HepG2 (cell line): ENCODE measurements at regions not wholly inside any gene's neighbourhood (a gene's known extent, or its start where the extent isn't known, plus 50 kb on each side); places are given as distances from the start of the nearest gene placed in this dataset.
"Not testable (repeated sequence)": the region's sequence is repeated elsewhere in the genome, so short reads cannot be mapped to it uniquely, and the experiment has no call there.

Source experiments
- ATAC-seq: fragments of 200-7000 bp; cut with Tn5 transposase; 3 replicates; pipeline ENCODE4 v1.9.1; 2020; ENCODE audit warnings: mild to moderate bottlenecking, moderate library complexity
- BruUV-seq: library from RNA; stranded (reverse); fragments of 400-500 nt; replicated peaks from 2 replicates; lab custom pipeline; 2021; lab: Mats Ljungman, UMichigan
- CTCF ChIA-PET: fragments of 300-600 bp; formaldehyde crosslinking; extraction: SDS; loops from one replicate; lab custom pipeline; 2021; ENCODE audit warnings: low total read pairs, inconsistent platforms, low intra/inter-chr PET ratio; lab: Yijun Ruan, JAX
- POLR2A ChIA-PET: fragments of 350-600 bp; sonication (Branson Sonifier 250); formaldehyde crosslinking; loops from one replicate; lab custom pipeline; 2020; ENCODE audit warnings: antibody characterized with exemption, inconsistent platforms; lab: Yijun Ruan, JAX
- DNase-seq: peaks from one replicate; pipeline ENCODE4 v3.0.0-alpha.2; 2015; ENCODE audit warnings: low spot score
- FAIRE-seq: peaks from 3 replicates; lab custom pipeline; 2011; peaks lifted over from hg19 to GRCh38; lab: Jason Lieb, UNC
- H2AFZ ChIP-seq: one replicate; pipeline ENCODE4 v1.6.1; 2011; ENCODE audit warnings: low read length, inconsistent platforms
- H3K27ac ChIP-seq: fragments of 300-600 bp; 3 replicates; pipeline ENCODE4 v1.8.0; 2011; ENCODE audit warnings: mixed run types, mild to moderate bottlenecking, mixed read lengths, low read length, inconsistent platforms; ENCODE audit not compliant: insufficient read depth; ENCODE audit errors: extremely low read length
- H3K27me3 ChIP-seq, 2 experiments: fragments of 200-600 bp in 1 of 2; 2 replicates in 1 of 2; 3 replicates in 1 of 2; pipeline versions ENCODE4 v1.6.0 to v1.8.0; 2011; ENCODE audit warnings: low read length in 2 of 2, mild to moderate bottlenecking in 2 of 2, moderate library complexity in 2 of 2, inconsistent platforms in 1 of 2; ENCODE audit not compliant: insufficient read depth in 2 of 2, control insufficient read depth in 1 of 2
- H3K36me3 ChIP-seq, 2 experiments: fragments of 200-600 bp in 1 of 2; replicated peaks in 1 of 2; 2 replicates in 1 of 2; 3 replicates in 1 of 2; pipeline versions ENCODE4 v1.5.1 to v1.8.0; 2011; ENCODE audit warnings: low read length in 2 of 2, inconsistent platforms in 1 of 2; ENCODE audit not compliant: insufficient read depth in 2 of 2, control insufficient read depth in 1 of 2
- H3K4me1 ChIP-seq: 2 replicates; pipeline ENCODE4 v1.5.1; 2012; ENCODE audit warnings: low read length, inconsistent platforms; ENCODE audit not compliant: insufficient read depth
- H3K4me2 ChIP-seq: 2 replicates; pipeline ENCODE4 v1.6.0; 2011; ENCODE audit warnings: low read depth, low read length, inconsistent platforms
- H3K4me3 ChIP-seq, 3 experiments: fragments of 200-600 bp in 1 of 3; sonication (generic), shearing (Covaris generic) in 1 of 3; replicated peaks in 1 of 3; 2 replicates each; pipeline ENCODE4 v1.5.1; 2011 to 2016; ENCODE audit warnings: low read length in 3 of 3, inconsistent platforms in 2 of 3, low read depth in 2 of 3, mild to moderate bottlenecking in 2 of 3, control low read depth in 1 of 3, mixed read lengths in 1 of 3; ENCODE audit not compliant: insufficient read depth in 1 of 3
- H3K79me2 ChIP-seq: one replicate; pipeline ENCODE4 v1.6.1; 2011; ENCODE audit warnings: low read length, inconsistent platforms; ENCODE audit not compliant: insufficient read depth
- H3K9ac ChIP-seq: 2 replicates; pipeline ENCODE4 v1.6.0; 2011; ENCODE audit warnings: mild to moderate bottlenecking, low read depth, low read length, inconsistent platforms; ENCODE audit not compliant: insufficient read depth
- H3K9me3 ChIP-seq: 2 replicates; pipeline ENCODE4 v1.5.1; 2012; ENCODE audit warnings: mild to moderate bottlenecking, low read length
- H4K20me1 ChIP-seq: 2 replicates; pipeline ENCODE4 v1.6.0; 2011; ENCODE audit warnings: inconsistent platforms, mild to moderate bottlenecking, low read length, moderate library complexity; ENCODE audit not compliant: insufficient read depth
- BORCS8-MEF2B ChIP-seq: sonication (generic); formaldehyde crosslinking; IDR thresholded peaks from 2 replicates; pipeline ENCODE4 v1.8.0; 2022; ENCODE audit warnings: mild to moderate bottlenecking, missing genetic modification reagents
- BRCA1 ChIP-seq: sonication (generic); formaldehyde crosslinking; IDR thresholded peaks from 2 replicates; pipeline ENCODE4 v1.4.0; 2020; ENCODE audit warnings: missing genetic modification reagents
- NFIB ChIP-seq: sonication (generic); formaldehyde crosslinking; IDR thresholded peaks from 2 replicates; pipeline ENCODE4 v1.9.0; 2021; ENCODE audit warnings: missing genetic modification reagents, mild to moderate bottlenecking, borderline replicate concordance
- REL ChIP-seq: sonication (generic); formaldehyde crosslinking; conservative IDR thresholded peaks from 2 replicates; pipeline ENCODE4 v1.8.0; 2022; ENCODE audit warnings: mild to moderate bottlenecking, missing genetic modification reagents, moderate library complexity
- ZNF737 ChIP-seq: sonication (generic); formaldehyde crosslinking; IDR thresholded peaks from 2 replicates; pipeline ENCODE4 v1.5.0; 2020; ENCODE audit warnings: missing genetic modification reagents, mild to moderate bottlenecking, borderline replicate concordance
- WGBS: methylation state at CpG from one replicate; pipeline ENCODE4 v1.1.6; 2017; ENCODE audit warnings: low lambda C conversion rate; 5-methylcytosine and 5-hydroxymethylcytosine counted together
- in situ Hi-C: cut with HindIII; loops from 2 replicates; pipeline ENCODE4 v1.10.0; 2017; ENCODE audit warnings: low pct_unique_long_range_greater_than_20kb; ENCODE audit not compliant: extremely low pct_ligation_motif_present
- intact Hi-C: fragments of 100-400 bp; cut with micrococcal nuclease; formaldehyde crosslinking; loops from one replicate; pipeline ENCODE4 v1.10.0; 2022; ENCODE audit not compliant: unreplicated experiment

- Histone ChIP-seq H3K79me2 (no peaks in the 10 kb centered on the region), H2AFZ (no peak overlapping the region), H3K4me2 (no peak overlapping the region), H3K36me3 (no peaks in the 10 kb centered on the region), H3K4me1 (no peaks in the 10 kb centered on the region), H3K27ac (no peak overlapping the region), H3K4me3 (no peak overlapping the region), H4K20me1 (no peaks in the 10 kb centered on the region), H3K9me3 (no peaks in the 10 kb centered on the region), H3K27me3 (no peaks in the 10 kb centered on the region; a peak in 1 of 5 replicates), H3K9ac (no peak overlapping the region)
- intact Hi-C loops, result no loop called here
- in situ Hi-C loops, result no loop called here
- TF ChIP-seq ZNF737 (CRISPR knock-in tag) (no peak), REL (CRISPR knock-in tag) (no peak)
- ChIA-PET POLR2A (no interaction called here), CTCF (no interaction called here)
- WGBS, result 100% methylated on average over 2 of the region's 2 CpGs
- ATAC-seq (no peak), DNase-seq (no peak), FAIRE-seq (no peak)
- no TSS peak for BruUV-seq
These were observed 256.3 kb upstream of the RFC3 start for GRCh38 chr13:33561627-33562026.

- CTCF ChIA-PET, result no interaction called here
- no peak overlapping the region for H3K9ac ChIP-seq
- no TSS peak for BruUV-seq
- no peak for ATAC-seq
- H3K27ac ChIP-seq, result no peak overlapping the region
- WGBS, result 90% methylated on average over 1 of the region's 1 CpG
- H3K36me3 ChIP-seq, result no peaks in the 10 kb centered on the region
- DNase-seq, result no peak
- no peak for FAIRE-seq
- H2AFZ ChIP-seq, result no peak overlapping the region
- TF ChIP-seq NFIB, result no peak
- TF ChIP-seq BRCA1, result no peak
- no peak for TF ChIP-seq BORCS8-MEF2B
- no peaks in the 10 kb centered on the region for H3K9me3 ChIP-seq
- in situ Hi-C loops, result no loop called here
- no peaks in the 10 kb centered on the region for H3K4me1 ChIP-seq
- no peak overlapping the region for H3K4me3 ChIP-seq
- H3K27me3 ChIP-seq, result no peaks in the 10 kb centered on the region; a peak in 1 of 5 replicates
- H3K4me2 ChIP-seq, result no peak overlapping the region
- H3K79me2 ChIP-seq, result no peaks in the 10 kb centered on the region
- H4K20me1 ChIP-seq, result no peaks in the 10 kb centered on the region
- intact Hi-C loops, result no loop called here
- POLR2A ChIA-PET, result no interaction called here
These were observed 246.3 kb upstream of the RFC3 start for GRCh38 chr13:33571618-33572017.

GRCh38 chr13:33572322-33572721 is 245.6 kb upstream of the RFC3 start:
- ATAC-seq, POLR2A ChIA-PET, H3K4me1 ChIP-seq, BruUV-seq, intact Hi-C loops, FAIRE-seq, H4K20me1 ChIP-seq, H3K79me2 ChIP-seq, in situ Hi-C loops, DNase-seq, H3K9me3 ChIP-seq, H3K9ac ChIP-seq, H3K36me3 ChIP-seq, H3K27ac ChIP-seq, H3K4me2 ChIP-seq, CTCF ChIA-PET, H3K27me3 ChIP-seq, H3K4me3 ChIP-seq, H2AFZ ChIP-seq: not testable (repeated sequence)
- 94% methylated on average over 2 of the region's 2 CpGs for WGBS
